ENCODE measurements at regions not wholly inside any gene's neighbourhood (a gene's known extent, or its start where the extent isn't known, plus 50 kb on each side); places are given as distances from the start of the nearest gene placed in this dataset.

DNA sequence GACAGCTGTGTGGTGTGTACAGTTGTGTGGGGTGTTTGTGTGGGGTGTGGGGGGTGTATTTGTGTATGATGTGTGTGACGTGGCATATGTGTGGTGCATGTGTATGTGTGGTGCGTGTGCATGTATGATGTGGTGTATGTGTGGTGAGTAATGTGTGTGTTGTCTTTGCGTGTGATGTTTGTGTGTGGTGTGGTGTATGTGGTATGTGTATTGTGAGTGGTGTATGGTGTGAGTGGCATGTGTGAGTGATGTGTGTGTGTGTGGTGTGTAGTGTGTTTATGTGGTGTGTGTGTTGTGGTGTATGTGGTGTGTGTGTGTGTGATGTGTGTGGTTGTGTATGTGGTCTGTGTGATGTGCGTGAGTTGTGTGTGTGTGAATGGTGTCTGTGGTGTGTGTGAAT, 191.1 kb downstream of the MELK start:
- DNase-seq (ENCODE audit: low spot score in 2 of 2) = no peak
- no peaks in the 10 kb centered on the region for H3K36me3 ChIP-seq
- H3K27me3 ChIP-seq = peaks cover 68% of the 10 kb centered on the region
- WGBS = 94% methylated on average over 4 of the region's 4 CpGs
- H3K4me1 ChIP-seq = peaks cover 11% of the 10 kb centered on the region
- no peak overlapping the region for H3K4me3 ChIP-seq
- H3K9me3 ChIP-seq = no peaks in the 10 kb centered on the region
- TF ChIP-seq EP300 (IDR thresholded peaks at IDR 0.05) = no peak
- TF ChIP-seq, protein P1, sequence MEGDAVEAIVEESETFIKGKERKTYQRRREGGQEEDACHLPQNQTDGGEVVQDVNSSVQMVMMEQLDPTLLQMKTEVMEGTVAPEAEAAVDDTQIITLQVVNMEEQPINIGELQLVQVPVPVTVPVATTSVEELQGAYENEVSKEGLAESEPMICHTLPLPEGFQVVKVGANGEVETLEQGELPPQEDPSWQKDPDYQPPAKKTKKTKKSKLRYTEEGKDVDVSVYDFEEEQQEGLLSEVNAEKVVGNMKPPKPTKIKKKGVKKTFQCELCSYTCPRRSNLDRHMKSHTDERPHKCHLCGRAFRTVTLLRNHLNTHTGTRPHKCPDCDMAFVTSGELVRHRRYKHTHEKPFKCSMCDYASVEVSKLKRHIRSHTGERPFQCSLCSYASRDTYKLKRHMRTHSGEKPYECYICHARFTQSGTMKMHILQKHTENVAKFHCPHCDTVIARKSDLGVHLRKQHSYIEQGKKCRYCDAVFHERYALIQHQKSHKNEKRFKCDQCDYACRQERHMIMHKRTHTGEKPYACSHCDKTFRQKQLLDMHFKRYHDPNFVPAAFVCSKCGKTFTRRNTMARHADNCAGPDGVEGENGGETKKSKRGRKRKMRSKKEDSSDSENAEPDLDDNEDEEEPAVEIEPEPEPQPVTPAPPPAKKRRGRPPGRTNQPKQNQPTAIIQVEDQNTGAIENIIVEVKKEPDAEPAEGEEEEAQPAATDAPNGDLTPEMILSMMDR (IDR thresholded peaks at IDR 0.05) = no peak
- TF ChIP-seq POLR2A (IDR thresholded peaks at IDR 0.05) = no peak
- no peak for TF ChIP-seq POLR2AphosphoS5 (IDR thresholded peaks at IDR 0.05)
- no peak overlapping the region for H3K27ac ChIP-seq

DNA sequence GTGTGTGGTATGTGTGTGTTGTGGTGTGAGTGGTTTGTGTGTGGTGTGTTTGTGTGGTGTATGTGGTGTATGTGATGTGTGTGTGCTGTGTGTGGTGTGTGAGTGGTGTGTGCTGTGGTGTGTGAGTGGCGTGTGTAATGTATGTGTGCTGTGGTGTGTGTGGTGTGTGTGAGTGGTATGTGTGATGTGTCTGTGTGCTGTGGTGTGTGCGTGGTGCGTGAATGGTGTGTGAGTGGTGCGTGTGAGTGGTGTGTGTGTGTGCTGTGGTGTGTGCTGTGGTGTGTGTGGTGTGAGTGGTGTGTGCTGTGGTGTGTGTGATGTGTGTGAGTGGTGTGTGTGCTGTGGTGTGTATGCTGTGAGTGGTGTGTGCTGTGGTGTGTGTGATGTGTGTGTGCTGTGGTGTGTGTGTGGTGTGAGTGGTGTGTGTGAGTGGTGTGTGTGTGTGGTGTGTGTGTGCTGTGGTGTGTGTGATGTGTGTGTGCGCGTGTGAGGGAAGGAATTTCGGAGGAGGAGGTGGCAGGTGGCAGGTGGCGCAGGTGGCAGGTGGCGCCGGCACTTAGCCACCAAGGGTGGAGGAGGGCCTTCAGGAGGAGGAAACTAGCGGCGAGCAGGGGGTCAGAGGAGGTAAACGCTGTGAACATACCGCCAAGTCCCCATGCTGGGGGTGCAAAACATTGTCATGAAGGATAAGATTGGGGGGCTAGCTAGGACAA, 191.8 kb downstream of the MELK start:
- H3K36me3 ChIP-seq = no peaks in the 10 kb centered on the region
- TF ChIP-seq, protein P1 (IDR thresholded peaks at IDR 0.05) = no peak
- TF ChIP-seq POLR2A (IDR thresholded peaks at IDR 0.05) = no peak
- TF ChIP-seq EP300 (IDR thresholded peaks at IDR 0.05) = no peak
- H3K4me3 ChIP-seq = no peak overlapping the region
- DNase-seq (ENCODE audit: low spot score in 2 of 2) = no peak
- 88% methylated on average over 14 of the region's 14 CpGs for WGBS
- no peaks in the 10 kb centered on the region for H3K9me3 ChIP-seq
- peaks cover 11% of the 10 kb centered on the region for H3K4me1 ChIP-seq
- H3K27ac ChIP-seq = no peak overlapping the region
- H3K27me3 ChIP-seq = peaks cover 62% of the 10 kb centered on the region

DNA sequence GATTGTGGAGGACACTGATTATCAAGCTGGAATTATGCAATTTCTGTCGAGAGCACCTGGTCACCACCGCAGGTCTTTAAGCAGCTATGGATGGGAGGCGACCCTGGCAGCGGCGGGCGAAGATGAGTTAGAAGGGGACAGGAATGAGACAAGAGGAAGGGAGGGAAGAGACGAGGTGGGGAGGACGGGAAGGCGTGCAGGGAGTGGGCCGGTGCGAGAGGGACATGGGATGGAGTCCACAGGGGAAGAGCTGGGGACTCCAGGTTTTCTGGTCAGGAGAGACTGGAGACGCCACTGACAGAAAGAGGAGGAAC, 192.3 kb downstream of the MELK start:
- Histone ChIP-seq H3K4me1 (peaks cover 11% of the 10 kb centered on the region), H3K27me3 (peaks cover 63% of the 10 kb centered on the region), H3K27ac (no peak overlapping the region), H3K9me3 (no peaks in the 10 kb centered on the region), H3K36me3 (no peaks in the 10 kb centered on the region), H3K4me3 (no peak overlapping the region)
- TF ChIP-seq POLR2A (IDR thresholded peaks at IDR 0.05) (no peak), EP300 (IDR thresholded peaks at IDR 0.05) (no peak), POLR2AphosphoS5 (IDR thresholded peaks at IDR 0.05) (no peak)
- TF ChIP-seq, protein P1 (IDR thresholded peaks at IDR 0.05) = no peak
- DNase-seq (ENCODE audit: low spot score in 2 of 2) = no peak
- 68% methylated on average over 12 of the region's 12 CpGs for WGBS

DNA sequence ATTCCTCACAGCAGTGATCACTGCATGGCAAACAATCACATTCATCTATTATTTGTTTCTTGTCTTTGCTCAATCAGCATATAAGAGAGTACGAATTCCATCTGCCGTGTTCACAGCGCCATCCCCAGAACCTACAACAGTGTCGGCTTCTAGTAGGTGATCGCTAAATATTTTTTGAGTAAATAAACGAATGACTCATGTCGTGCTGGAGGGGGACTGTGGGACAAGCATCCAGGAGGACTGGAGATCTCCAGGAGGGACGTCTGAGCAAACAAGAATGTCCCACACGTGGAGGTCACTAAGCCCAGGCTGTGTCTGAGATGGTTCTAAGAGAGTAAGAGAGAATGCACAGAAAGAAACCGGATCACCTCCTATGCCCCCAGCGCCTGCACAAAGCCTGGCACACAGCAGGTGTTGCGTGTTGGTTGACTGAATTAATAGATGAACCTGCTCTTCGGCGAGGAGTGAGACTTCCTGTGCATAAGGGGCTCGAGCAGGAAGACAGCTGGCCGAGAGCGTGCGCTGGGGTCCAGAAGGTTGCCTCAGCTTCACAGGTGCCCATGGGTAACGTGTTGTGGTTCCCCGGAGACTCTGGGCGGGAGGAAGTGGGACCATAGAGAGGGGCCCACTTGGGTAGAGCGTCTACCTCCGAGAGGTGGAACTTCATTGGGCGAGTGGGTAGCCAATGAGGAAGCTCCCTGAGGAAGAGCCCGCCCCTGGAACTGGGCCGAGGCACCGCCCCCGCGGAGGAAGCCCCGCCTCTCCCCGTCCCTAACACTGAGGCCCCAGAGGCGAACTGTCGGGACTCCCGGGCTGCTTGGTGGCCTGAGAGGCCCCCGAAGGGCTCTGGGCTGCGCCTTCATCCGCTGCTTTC, 193.0 kb downstream of the MELK start:
- peaks cover 64% of the 10 kb centered on the region for H3K27me3 ChIP-seq
- H3K4me1 ChIP-seq = peaks cover 11% of the 10 kb centered on the region
- WGBS = 38% methylated on average over 17 of the region's 37 CpGs
- TF ChIP-seq POLR2A (IDR thresholded peaks at IDR 0.05) = no peak
- TF ChIP-seq, protein P1 (IDR thresholded peaks at IDR 0.05) = no peak
- no peak overlapping the region for H3K27ac ChIP-seq
- no peaks in the 10 kb centered on the region for H3K36me3 ChIP-seq
- peak in 1 of 2 donors; percentile 66 for DNase-seq (ENCODE audit: low spot score in 2 of 2)
- no peaks in the 10 kb centered on the region for H3K9me3 ChIP-seq
- H3K4me3 ChIP-seq = peak overlapping the region; percentile 43

DNA sequence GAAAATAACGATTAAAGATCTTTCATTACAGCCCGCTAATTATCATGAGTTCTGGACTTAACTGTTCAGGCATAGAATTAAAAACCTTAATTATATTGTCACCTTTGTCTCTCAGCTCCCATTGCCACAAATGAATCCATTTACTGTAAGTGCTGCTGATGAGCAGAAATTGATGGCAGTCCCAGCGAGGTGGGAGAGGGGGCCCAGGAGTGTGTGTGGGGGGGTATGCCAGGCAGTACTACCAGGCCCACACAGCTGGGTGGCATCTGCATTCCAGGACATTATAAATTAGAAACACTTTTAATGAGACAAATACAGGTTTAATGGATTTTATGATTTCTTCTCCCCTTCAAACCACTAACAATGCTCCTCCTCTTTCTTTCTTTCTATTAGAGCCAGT, 196.0 kb downstream of the MELK start:
- H3K4me1 ChIP-seq = peaks cover 11% of the 10 kb centered on the region
- TF ChIP-seq POLR2A (IDR thresholded peaks at IDR 0.05) (no peak), EP300 (IDR thresholded peaks at IDR 0.05) (no peak), POLR2AphosphoS5 (IDR thresholded peaks at IDR 0.05) (no peak)
- TF ChIP-seq, protein P1 (IDR thresholded peaks at IDR 0.05) = no peak
- no peak overlapping the region for H3K27ac ChIP-seq
- DNase-seq (ENCODE audit: low spot score in 2 of 2) = no peak
- no peaks in the 10 kb centered on the region for H3K9me3 ChIP-seq
- H3K4me3 ChIP-seq = no peak overlapping the region
- peaks cover 53% of the 10 kb centered on the region for H3K27me3 ChIP-seq
- 76% methylated on average over 3 of the region's 3 CpGs for WGBS
- H3K36me3 ChIP-seq = no peaks in the 10 kb centered on the region

All from suprapubic skin (tissue), 4 donors.